ENCODE measurements at regions not wholly inside any gene's neighbourhood (a gene's known extent, or its start where the extent isn't known, plus 50 kb on each side); places are given as distances from the start of the nearest gene placed in this dataset.
A peak's percentile ranks its signal among the peaks of the same experiment; 100 is the strongest.

DNA sequence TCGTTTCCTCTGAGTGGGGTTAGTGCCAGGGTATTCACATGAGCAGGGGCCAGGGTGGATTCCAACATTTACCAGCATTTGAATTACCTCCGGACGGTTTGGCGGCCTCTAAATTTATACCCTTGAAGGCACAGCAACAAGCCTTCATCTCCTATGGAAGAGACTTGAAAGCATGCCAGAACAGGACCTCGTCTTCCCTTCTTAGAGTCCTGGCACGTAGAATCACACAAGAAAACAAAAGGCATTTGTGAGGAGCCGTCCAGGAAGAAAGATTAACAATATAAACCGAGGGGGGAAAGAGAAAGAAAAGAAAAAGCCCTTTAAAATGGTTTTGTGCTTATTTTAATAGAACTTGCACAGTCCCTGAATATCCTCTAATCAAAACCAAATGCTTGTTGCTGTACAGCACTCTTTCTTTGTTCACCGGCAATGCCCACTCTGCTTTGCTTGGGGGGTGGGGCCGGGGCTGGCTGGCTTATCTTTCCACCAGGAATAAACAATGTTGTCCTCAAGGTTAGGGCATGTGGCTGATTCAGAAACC lies 575.8 kb upstream of the ZNF462 start:
- no peak for DNase-seq

DNA sequence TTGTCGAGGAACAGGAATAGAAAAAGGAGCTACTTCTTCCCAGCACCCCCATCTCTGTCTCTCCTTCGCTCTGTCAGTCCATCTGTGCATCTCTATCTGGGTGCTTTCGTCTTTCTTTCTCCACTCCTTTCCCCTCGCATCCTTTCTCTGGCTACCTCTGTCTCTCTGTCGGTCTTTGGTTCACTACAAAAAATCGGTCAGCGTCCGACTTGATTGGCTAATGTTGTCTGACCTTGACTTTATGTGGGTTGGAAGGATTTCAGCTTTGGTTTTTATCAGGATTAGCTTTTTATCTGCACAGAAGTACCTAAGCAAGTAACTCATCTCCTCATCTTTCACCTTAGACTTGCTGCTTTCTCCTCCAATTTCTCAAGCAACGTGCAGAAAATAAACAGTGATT lies 575.2 kb upstream of the ZNF462 start:
- DNase-seq: no peak

DNA sequence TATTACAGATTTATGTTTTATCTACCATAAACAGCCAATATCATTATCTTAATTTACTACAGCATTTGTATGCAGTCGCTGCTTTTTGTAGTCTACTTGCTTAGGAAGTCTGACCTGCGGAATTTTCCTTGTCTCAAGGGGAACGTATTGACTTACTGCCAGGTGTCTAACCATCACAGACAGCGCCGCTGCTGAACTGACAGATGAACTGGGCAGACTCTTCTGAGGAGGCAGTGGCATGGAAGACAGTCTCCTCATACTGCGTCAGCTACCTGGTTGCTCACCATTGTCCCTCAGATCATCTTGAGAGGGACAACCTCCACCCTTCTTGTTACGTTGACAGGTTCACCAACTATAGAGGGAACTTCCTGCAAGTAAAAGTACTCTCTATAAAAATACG lies 574.3 kb upstream of the ZNF462 start:
- DNase-seq: no peak

DNA sequence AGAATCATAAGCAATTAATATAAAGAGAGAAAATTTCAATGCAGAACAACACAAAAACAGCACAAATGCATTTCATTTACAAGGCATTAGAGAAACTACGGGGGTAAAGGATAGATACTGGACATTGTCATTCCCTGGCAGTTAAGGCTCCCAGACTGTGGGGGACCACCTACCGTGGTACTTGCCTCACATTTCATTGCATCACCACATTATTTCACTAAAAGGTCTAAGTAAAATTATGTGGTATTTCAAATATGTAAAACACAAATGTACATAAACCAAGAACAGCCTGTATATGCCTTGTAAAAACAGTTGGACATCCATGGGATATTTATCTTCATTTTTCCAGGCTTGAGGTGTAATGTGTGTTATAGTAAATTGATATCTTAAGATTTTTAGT lies 571.2 kb upstream of the ZNF462 start:
- no peak for DNase-seq

DNA sequence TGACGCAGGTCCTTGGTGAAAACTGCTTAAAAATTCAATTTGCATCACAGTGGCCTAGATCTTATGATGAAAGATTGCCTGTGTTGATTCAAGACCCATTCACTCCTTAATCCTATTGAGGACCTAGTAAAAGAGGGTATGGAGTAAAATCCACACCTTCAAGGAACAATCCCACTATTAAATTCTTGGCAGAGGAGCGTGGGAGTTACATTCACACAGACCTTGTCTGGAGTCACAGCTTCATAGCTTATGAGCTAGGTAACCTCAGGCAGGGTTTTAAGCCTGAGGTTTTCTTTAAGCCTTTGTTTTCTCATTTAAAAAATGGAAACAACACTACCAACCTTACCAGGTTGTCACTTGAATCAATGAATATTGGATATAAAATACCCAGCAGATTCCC lies 566.5 kb upstream of the ZNF462 start:
- no peak for DNase-seq

DNA sequence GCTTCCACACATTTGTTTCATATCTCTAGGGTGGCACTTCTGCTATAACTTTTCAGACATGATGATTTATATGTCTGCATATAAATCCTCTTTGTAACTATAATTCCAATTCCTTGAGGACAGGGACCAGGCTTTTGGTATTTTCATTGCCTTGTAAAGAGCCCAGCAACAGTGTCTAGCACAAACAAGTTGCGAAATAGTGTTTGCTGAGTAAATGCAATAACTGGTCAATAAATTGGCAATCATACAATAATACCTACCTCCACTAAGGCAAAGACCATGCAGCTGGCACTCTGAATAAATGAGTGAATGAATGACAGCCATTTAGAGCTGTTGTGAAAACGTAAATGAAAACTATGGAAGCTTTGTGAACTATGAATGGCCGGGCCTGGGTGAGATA lies 564.0 kb upstream of the ZNF462 start:
- DNase-seq: no peak

DNA sequence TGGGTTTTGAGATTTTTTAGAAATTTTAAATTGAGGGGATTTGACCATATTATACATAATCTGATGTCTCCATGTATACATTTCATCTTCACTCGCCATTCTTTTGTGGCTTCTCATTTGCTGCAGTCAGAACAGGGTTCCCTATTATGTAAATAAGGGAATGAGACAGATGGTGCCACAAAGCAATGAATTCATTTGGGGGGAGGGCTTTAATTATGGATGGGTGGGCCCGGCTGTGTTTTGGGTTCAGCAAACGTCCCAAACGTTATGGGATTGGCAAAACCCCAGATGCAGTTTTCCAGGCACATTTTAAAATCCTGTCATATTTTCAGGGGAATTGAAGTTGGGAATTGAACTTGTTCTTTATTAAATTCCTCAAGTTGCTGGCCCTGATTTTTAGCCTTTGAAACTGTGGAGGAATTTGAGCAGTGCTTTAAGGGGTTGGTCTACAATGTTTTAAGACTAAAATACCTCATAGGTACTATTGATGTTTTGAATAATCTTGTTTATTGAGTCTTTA lies 558.5 kb upstream of the ZNF462 start:
- DNase-seq: no peak

DNA sequence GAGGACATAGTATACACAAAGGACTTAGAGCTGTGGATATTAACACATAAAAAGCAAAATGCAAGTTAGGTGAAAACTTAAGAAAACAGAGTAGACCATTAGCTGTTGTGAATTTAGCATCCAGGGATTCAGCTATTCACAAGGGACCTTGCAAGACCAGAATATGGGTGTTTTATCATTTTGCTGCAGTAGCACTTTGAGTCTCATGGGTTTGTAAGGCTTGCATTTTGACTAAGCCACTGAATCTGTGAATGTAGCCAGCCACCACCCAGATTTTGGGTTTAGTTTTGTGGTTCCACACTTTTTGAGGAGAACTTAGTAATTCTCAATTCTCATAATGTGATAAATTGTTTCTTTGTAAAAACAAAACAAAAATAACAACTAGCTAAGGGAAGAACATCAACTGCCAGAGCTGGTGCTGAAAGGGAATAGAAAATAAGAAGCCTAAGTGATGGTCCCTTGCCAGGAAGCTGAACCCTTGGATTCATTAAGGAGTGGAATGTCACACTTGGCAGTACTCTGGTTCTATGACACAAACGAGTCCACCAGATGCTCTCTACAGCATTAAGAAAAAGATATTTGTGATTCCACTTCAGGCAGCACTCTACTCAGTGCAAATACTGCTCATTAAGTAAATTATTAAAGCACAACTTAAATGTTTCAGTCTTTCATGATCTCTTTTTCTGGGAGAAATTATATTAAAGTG lies 557.4 kb upstream of the ZNF462 start:
- DNase-seq: peak; percentile 36

GRCh38 chr9:106307670-106308069 lies 555.3 kb upstream of the ZNF462 start:
- DNase-seq: no peak

DNA sequence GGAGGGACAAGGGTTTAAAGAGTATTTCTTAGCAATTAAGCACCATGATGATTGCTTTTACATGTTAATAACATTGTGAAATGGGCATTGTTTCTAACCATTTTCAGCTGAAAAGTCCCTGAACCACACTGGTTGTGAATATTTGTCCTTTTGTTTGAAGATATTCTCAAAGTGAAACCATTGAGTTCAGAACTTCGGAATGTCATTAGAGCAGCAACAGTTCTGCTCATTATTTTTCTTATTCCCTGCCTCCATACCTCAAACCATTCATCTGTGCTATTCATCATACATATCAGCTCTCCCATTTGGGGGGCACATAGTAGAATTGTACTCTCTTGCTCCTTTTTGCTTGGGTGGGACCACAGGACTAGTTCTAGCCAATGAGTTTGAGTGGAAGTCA lies 553.0 kb upstream of the ZNF462 start:
- DNase-seq: no peak

GRCh38 chr9:106310782-106311181 lies 552.2 kb upstream of the ZNF462 start:
- DNase-seq: peak; percentile 1

GRCh38 chr9:106312906-106313305 lies 550.1 kb upstream of the ZNF462 start:
- DNase-seq: no peak

GRCh38 chr9:106314476-106314875 lies 548.5 kb upstream of the ZNF462 start:
- no peak for DNase-seq

DNA sequence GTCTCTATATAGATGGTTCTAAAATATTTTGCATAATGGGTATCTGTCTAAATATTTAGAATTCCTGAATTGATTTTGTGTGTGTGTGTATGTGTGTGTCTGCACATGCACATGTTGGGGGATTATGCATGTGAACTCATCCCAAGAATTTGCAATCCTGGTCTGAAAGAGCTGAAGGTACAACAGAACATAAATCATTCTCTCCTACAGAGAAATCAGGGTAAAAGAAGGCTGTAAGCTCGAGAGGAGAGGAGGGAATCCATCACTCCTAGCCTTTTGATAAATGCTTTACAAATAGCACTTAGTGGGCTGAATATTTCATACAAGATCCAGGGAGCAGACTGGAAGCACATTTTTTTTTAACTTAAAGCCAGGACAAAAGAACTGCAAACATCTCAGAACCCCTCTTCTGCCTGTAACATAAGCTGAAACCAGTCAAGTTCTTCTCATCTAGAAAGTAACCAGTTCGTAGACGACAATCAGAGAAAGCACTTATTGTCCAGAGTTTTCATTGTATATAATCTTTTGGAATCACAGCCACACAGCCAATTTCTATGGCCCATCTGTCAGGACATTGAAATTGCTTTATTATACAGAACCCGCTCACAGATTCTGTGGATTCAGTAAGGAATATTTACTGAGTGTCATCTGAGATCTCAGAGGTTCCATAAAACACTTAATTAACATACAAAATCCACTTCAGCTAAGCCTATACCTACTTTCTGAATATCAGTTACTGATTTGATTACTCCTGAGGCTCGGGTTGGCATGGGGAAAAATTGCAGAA lies 541.4 kb upstream of the ZNF462 start:
- DNase-seq: no peak

DNA sequence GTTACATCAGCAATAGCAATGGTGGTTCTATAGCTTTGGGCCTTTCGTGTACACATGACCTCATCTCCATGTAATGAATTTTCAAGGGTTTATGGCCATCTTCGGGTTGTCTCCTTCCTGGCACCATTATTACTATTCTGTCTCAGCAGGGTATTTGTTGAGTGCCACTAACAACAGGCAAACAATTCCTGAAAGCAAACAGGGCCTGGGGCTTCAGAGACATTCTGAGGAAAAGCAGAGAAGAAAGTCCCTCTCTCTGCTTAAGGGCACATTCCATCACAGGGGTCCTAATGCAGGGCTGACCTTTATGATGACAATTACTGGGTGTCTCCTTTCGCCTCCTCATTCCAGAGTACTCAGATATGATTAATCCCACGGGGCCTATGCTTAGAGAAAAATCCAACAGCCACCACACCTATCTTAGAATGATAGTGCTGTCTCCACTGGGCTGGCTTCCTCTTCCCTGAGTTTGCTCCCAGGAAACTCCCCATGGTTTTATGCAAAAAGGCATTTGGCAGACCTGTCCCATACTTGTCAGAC lies 540.2 kb upstream of the ZNF462 start:
- no peak for DNase-seq

DNA sequence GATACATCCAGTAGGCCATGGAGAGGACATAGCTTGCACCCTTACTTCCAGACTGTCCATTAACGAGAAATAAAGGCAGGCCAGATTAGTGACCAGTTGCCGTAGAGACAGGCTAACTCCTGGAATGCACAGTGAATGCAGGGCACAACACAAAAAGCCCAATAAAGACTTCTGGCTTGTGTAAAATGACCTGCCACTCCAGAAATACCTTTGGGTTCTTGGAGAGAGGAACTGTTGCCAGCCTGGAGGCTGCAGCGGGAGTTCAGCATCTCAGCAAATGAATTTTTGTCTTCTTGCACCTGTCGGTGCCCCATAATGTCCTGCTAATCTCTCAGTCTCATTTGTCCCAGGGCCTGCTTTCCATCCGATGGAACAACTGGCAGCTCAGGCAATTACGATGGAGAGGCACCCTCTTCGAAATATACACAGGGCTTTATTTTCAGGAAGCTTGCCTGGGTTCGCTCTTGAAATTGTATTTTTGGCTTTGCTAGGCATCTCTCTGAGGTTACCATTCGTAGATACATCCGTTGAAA lies 538.8 kb upstream of the ZNF462 start:
- no peak for DNase-seq

- no peak for DNase-seq
Observed at GRCh38 chr9:106324591-106325280, 538.2 kb upstream of the ZNF462 start.

DNA sequence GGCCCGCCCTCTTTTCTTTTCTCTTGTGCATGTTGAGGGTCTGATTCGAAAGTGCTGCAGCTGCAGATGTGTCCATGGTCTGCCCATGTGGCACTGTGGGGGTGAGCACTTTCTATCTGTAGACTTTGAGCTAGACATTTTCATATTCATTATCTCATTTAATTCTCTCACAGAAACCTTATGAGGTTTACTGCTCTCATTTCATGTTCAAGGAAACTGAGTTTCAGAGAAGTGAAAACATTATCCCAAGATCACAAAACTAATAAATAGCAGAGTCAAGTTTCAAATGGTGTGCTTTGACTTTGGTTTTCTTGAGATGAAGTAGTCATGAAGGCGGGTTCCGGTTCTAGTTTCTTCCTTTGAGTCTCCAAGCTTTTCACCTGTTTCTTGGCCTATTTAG lies 536.5 kb upstream of the ZNF462 start:
- no peak for DNase-seq

DNA sequence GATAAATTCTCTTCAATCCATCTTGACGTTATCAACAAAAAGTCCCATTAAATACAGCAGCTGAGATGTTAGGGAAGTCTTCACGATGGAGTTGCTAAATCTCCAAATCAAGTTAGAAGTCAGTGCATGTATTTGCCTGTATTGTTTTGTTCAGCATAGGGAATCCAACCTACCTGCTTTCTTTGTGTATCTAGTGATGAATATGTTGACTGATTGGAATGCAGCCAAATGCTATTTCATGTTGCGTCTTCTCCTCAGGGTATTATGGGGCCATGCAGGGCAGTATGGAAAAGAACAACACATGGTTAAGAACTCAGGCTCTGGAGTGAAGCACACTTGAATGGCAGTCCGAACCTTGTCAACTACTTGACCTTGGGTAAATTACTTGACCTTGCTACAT lies 529.5 kb upstream of the ZNF462 start:
- no peak for DNase-seq

GRCh38 chr9:106334081-106334480 lies 528.9 kb upstream of the ZNF462 start:
- no peak for DNase-seq

GRCh38 chr9:106339882-106340281 lies 523.1 kb upstream of the ZNF462 start:
- no peak for DNase-seq

DNA sequence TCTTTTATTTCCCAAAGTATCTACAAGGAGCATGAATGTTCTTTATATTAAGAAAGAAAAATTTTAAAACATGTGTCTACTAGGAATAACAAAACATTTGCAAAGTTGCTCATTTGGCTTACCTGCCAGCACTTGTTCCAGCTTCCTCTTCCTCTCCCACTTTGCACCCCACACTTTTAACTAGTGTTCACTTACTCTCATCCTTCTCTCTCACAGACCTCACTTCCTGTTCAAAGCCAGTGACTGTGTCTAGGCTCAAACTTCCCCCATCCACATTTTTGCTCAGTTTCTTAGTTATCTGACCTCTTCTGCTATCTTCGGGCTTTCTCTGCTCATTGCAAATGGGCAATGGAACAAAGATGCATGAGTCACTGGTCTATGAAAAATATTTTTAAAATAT lies 512.2 kb upstream of the ZNF462 start:
- no peak for DNase-seq

- no peak for DNase-seq
Observed at GRCh38 chr9:106356924-106357323, 506.0 kb upstream of the ZNF462 start.

Data from activated CD4-positive, alpha-beta T cell treated with anti-CD3 and anti-CD28 coated beads, Interleukin-10, Interleukin-2, amounts not matched to agents 100 ng/mL and 50 ng/mL, durations not matched to agents 16 hours and 8 hours (primary cell).